SK-N-SH (cell line): ENCODE measurements at regions not wholly inside any gene's neighbourhood (a gene's known extent, or its start where the extent isn't known, plus 50 kb on each side); places are given as distances from the start of the nearest gene placed in this dataset.

ENCODE experiments used
- CTCF ChIA-PET: fragments of 300-600, 350-600 bp; formaldehyde crosslinking; extraction: SDS; loops from one replicate; lab custom pipeline; 2021; lab: Yijun Ruan, JAX
- POLR2A ChIA-PET: fragments of 350-600 bp; sonication (Branson Sonifier 250); formaldehyde crosslinking; extraction: SDS; loops from one replicate; lab custom pipeline; 2020; ENCODE audit warnings: antibody characterized with exemption, inconsistent platforms; lab: Yijun Ruan, JAX
- DNase-seq: peaks from one replicate; pipeline ENCODE4 v3.0.0; 2012
- H2AFZ ChIP-seq: fragments of 200-600 bp; sonication (generic); 2 replicates; pipeline ENCODE4 v1.8.1; 2016; ENCODE audit warnings: antibody characterized with exemption, mild to moderate bottlenecking, low read depth
- H3F3A ChIP-seq: fragments of 200-600 bp; sonication (generic); replicated peaks from 2 replicates; pipeline ENCODE3; 2016; ENCODE audit warnings: antibody characterized with exemption, mild to moderate bottlenecking; ENCODE audit not compliant: insufficient read depth
- H3K27ac ChIP-seq, 2 experiments: fragments of 200-500 bp in 1 of 2; fragments of 200-600 bp in 1 of 2; sonication (Bioruptor generic) in 1 of 2; sonication (generic), shearing (Covaris generic) in 1 of 2; 2 replicates each; pipeline versions ENCODE4 v1.5.1 to v1.6.1; 2014 to 2016; ENCODE audit warnings: low read depth in 2 of 2, inconsistent platforms in 1 of 2, low read length in 1 of 2, mild to moderate bottlenecking in 1 of 2, mixed read lengths in 1 of 2
- H3K27me3 ChIP-seq: fragments of 200-600 bp; sonication (generic), shearing (Covaris generic); 2 replicates; pipeline ENCODE4 v1.6.1; 2016; ENCODE audit warnings: mixed run types; ENCODE audit not compliant: insufficient read depth
- H3K36me3 ChIP-seq, 2 experiments: fragments of 200-500 bp in 1 of 2; fragments of 200-600 bp in 1 of 2; sonication (Bioruptor generic) in 1 of 2; sonication (generic) in 1 of 2; replicated peaks in 1 of 2; 2 replicates each; pipeline versions ENCODE3 to v1.5.1; 2014 to 2016; ENCODE audit warnings: low read length in 1 of 2, mild to moderate bottlenecking in 1 of 2; ENCODE audit not compliant: insufficient read depth in 2 of 2, control insufficient read depth in 1 of 2
- H3K4me1 ChIP-seq, 2 experiments: fragments of 200-500 bp in 1 of 2; fragments of 200-600 bp in 1 of 2; sonication (Bioruptor generic) in 1 of 2; sonication (generic), shearing (Covaris generic) in 1 of 2; 2 replicates each; pipeline versions ENCODE4 v1.5.1 to v1.6.1; 2014 to 2016; ENCODE audit warnings: low read depth in 1 of 2, low read length in 1 of 2, mixed run types in 1 of 2; ENCODE audit not compliant: insufficient read depth in 2 of 2, control insufficient read depth in 1 of 2
- H3K4me2 ChIP-seq: fragments of 200-600 bp; sonication (generic), shearing (Covaris generic); 2 replicates; pipeline ENCODE4 v1.6.1; 2017; ENCODE audit warnings: mixed run types
- H3K4me3 ChIP-seq, 2 experiments: fragments of 200-500 bp in 1 of 2; fragments of 200-600 bp in 1 of 2; sonication (Bioruptor generic) in 1 of 2; sonication (generic), shearing (Covaris generic) in 1 of 2; 2 replicates each; pipeline versions ENCODE4 v1.5.1 to v1.8.1; 2014 to 2016; ENCODE audit warnings: low read depth in 2 of 2, inconsistent platforms in 1 of 2, low read length in 1 of 2, mild to moderate bottlenecking in 1 of 2, mixed read lengths in 1 of 2, moderate library complexity in 1 of 2
- H3K79me2 ChIP-seq: fragments of 200-600 bp; sonication (generic); 2 replicates; pipeline ENCODE4 v1.8.1; 2017; ENCODE audit warnings: mild to moderate bottlenecking; ENCODE audit not compliant: insufficient read depth
- H3K9ac ChIP-seq: fragments of 200-600 bp; sonication (generic); 2 replicates; pipeline ENCODE4 v1.6.1; 2017; ENCODE audit warnings: mixed run types
- H3K9me2 ChIP-seq: fragments of 200-600 bp; sonication (generic); 2 replicates; pipeline ENCODE4 v1.6.1; 2017; ENCODE audit warnings: mixed run types
- H3K9me3 ChIP-seq: fragments of 200-600 bp; sonication (generic); 2 replicates; pipeline ENCODE4 v1.6.1; 2017; ENCODE audit warnings: mixed run types, mild to moderate bottlenecking, moderate library complexity
- H4K20me1 ChIP-seq: fragments of 200-600 bp; sonication (generic); 2 replicates; pipeline ENCODE4 v1.6.1; 2017; ENCODE audit warnings: mild to moderate bottlenecking, mixed run types; ENCODE audit not compliant: insufficient read depth
- CHD2 ChIP-seq: fragments of 150-350 bp; IDR thresholded peaks from 2 replicates; pipeline ENCODE4 v1.6.1; 2018; ENCODE audit warnings: low read length; ENCODE audit not compliant: partially characterized antibody
- EP300 ChIP-seq, 2 experiments: IDR thresholded peaks; 2 replicates each; pipeline versions ENCODE4 v1.4.0 to v1.6.1; 2012; ENCODE audit warnings: borderline replicate concordance in 1 of 2, low read depth in 1 of 2, low read length in 1 of 2
- FOXJ3 ChIP-seq: sonication (generic); formaldehyde crosslinking; IDR thresholded peaks from 2 replicates; pipeline ENCODE4 v1.5.1; 2020; ENCODE audit warnings: mild to moderate bottlenecking, missing genetic modification reagents
- JUND ChIP-seq: IDR thresholded peaks from 2 replicates; pipeline ENCODE4 v1.4.0; 2012
- MEF2A ChIP-seq: IDR thresholded peaks from 2 replicates; pipeline ENCODE4 v1.4.0; 2012; ENCODE audit warnings: low read depth, borderline replicate concordance
- MXI1 ChIP-seq: IDR thresholded peaks from 2 replicates; pipeline ENCODE4 v1.6.1; 2012; ENCODE audit warnings: mild to moderate bottlenecking, low read depth, low read length, improper control_type of control experiment
- NFIC ChIP-seq: IDR thresholded peaks from 2 replicates; pipeline ENCODE4 v1.4.0; 2012; ENCODE audit warnings: borderline replicate concordance
- POLR2AphosphoS5 ChIP-seq: IDR thresholded peaks from 2 replicates; pipeline ENCODE4 v1.6.1; 2012; ENCODE audit warnings: low read depth, low read length
- SIN3A ChIP-seq: IDR thresholded peaks from 2 replicates; pipeline ENCODE4 v1.6.1; 2012; ENCODE audit warnings: low read depth, mild to moderate bottlenecking, low read length, moderate library complexity, borderline replicate concordance
- TAF1 ChIP-seq: IDR thresholded peaks from 2 replicates; pipeline ENCODE4 v1.6.1; 2012; ENCODE audit warnings: low read depth, mild to moderate bottlenecking, low read length, moderate library complexity, borderline replicate concordance
- TEAD4 ChIP-seq: IDR thresholded peaks from 2 replicates; pipeline ENCODE4 v1.4.0; 2012; ENCODE audit warnings: mild to moderate bottlenecking, borderline replicate concordance; ENCODE audit not compliant: insufficient read depth
- TF ChIP-seq, protein P1 (sequence below): fragments of 150-350 bp; IDR thresholded peaks from 2 replicates; pipeline ENCODE4 v1.6.1; 2016; ENCODE audit warnings: mild to moderate bottlenecking, low read depth, low read length
- TF ChIP-seq, protein P2 (sequence below): IDR thresholded peaks from 2 replicates; pipeline ENCODE4 v1.4.0; 2012; ENCODE audit warnings: low read depth
- TF ChIP-seq, protein P3 (sequence below): IDR thresholded peaks from 2 replicates; pipeline ENCODE4 v1.4.0; 2012; ENCODE audit warnings: low read depth, borderline replicate concordance
- TF ChIP-seq, protein P4 (sequence below): fragments of 200-600 bp; sonication (generic); IDR thresholded peaks from 2 replicates; pipeline ENCODE4 v1.6.1; 2017; ENCODE audit warnings: antibody characterized with exemption, mild to moderate bottlenecking, moderate library complexity
- TF ChIP-seq, protein P5 (sequence below): IDR thresholded peaks from 2 replicates; pipeline ENCODE4 v1.4.0; 2012; ENCODE audit warnings: low read depth, borderline replicate concordance

DNA sequence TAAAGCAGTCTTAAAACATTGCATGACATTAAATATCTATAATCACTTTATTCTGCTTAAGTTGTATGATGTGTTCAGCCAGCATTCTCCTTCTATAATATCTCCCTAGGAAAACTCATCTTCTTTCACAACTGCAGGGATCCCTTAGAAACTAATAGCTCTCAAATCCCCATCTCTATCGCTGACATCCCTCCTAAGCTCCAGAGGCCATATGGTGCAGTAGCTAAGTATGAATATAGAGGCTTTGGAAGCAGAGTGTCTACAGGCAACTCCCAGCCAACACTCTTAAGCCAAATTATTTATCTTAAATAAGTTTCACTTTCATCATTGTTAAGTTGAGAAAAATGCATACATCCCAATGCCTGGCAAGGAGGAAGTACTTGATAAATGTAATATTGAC lies 349.5 kb upstream of the MIR17HG start (continued):
- TF ChIP-seq EP300 (IDR thresholded peaks at IDR 0.05; ENCODE audit: borderline replicate concordance in 1 of 2, low read depth in 1 of 2, low read length in 1 of 2) (no peak), MXI1 (no peak), FOXJ3 (no peak), TEAD4 (no peak)
- TF ChIP-seq, protein P1, sequence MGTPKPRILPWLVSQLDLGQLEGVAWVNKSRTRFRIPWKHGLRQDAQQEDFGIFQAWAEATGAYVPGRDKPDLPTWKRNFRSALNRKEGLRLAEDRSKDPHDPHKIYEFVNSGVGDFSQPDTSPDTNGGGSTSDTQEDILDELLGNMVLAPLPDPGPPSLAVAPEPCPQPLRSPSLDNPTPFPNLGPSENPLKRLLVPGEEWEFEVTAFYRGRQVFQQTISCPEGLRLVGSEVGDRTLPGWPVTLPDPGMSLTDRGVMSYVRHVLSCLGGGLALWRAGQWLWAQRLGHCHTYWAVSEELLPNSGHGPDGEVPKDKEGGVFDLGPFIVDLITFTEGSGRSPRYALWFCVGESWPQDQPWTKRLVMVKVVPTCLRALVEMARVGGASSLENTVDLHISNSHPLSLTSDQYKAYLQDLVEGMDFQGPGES, result no peak
- TF ChIP-seq, all 33 proteins: peak for 0

DNA sequence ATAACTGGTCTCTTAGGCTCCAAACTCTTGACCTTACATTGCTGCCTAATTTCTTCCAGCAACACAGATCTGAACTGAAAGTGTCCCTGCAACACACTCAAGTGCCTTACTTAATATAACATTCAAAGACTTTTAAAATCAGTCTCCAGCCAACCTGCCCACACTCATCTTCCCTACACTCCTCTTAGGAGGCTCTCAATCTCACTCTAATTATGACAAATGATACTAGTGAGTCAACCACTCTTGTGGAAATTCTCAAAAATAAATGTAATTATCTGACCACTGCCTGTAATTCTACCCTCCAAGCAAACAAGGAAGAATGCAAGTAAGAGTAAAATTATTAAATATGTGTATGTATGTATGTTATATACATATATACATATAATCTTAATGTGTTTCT lies 348.1 kb upstream of the MIR17HG start:
- Histone ChIP-seq H3K9me2 (no peaks in the 10 kb centered on the region), H3K27me3 (no peaks in the 10 kb centered on the region), H3F3A (no peaks in the 10 kb centered on the region), H3K4me3 (no peak overlapping the region), H3K36me3 (no peaks in the 10 kb centered on the region), H3K9ac (no peak overlapping the region), H3K27ac (no peak overlapping the region), H3K4me2 (no peak overlapping the region), H3K79me2 (no peaks in the 10 kb centered on the region), H3K4me1 (no peaks in the 10 kb centered on the region), H4K20me1 (no peaks in the 10 kb centered on the region), H2AFZ (no peak overlapping the region), H3K9me3 (no peaks in the 10 kb centered on the region)
- TF ChIP-seq, protein P2, sequence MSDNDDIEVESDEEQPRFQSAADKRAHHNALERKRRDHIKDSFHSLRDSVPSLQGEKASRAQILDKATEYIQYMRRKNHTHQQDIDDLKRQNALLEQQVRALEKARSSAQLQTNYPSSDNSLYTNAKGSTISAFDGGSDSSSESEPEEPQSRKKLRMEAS, result no peak
- TF ChIP-seq, protein P3, sequence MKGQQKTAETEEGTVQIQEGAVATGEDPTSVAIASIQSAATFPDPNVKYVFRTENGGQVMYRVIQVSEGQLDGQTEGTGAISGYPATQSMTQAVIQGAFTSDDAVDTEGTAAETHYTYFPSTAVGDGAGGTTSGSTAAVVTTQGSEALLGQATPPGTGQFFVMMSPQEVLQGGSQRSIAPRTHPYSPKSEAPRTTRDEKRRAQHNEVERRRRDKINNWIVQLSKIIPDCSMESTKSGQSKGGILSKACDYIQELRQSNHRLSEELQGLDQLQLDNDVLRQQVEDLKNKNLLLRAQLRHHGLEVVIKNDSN, result no peak
- TF ChIP-seq NFIC (no peak), POLR2AphosphoS5 (no peak), SIN3A (no peak), TEAD4 (no peak), CHD2 (no peak), JUND (no peak), MEF2A (no peak), TAF1 (no peak)
- TF ChIP-seq, protein P4, sequence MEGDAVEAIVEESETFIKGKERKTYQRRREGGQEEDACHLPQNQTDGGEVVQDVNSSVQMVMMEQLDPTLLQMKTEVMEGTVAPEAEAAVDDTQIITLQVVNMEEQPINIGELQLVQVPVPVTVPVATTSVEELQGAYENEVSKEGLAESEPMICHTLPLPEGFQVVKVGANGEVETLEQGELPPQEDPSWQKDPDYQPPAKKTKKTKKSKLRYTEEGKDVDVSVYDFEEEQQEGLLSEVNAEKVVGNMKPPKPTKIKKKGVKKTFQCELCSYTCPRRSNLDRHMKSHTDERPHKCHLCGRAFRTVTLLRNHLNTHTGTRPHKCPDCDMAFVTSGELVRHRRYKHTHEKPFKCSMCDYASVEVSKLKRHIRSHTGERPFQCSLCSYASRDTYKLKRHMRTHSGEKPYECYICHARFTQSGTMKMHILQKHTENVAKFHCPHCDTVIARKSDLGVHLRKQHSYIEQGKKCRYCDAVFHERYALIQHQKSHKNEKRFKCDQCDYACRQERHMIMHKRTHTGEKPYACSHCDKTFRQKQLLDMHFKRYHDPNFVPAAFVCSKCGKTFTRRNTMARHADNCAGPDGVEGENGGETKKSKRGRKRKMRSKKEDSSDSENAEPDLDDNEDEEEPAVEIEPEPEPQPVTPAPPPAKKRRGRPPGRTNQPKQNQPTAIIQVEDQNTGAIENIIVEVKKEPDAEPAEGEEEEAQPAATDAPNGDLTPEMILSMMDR, result no peak
- TF ChIP-seq, protein P5, sequence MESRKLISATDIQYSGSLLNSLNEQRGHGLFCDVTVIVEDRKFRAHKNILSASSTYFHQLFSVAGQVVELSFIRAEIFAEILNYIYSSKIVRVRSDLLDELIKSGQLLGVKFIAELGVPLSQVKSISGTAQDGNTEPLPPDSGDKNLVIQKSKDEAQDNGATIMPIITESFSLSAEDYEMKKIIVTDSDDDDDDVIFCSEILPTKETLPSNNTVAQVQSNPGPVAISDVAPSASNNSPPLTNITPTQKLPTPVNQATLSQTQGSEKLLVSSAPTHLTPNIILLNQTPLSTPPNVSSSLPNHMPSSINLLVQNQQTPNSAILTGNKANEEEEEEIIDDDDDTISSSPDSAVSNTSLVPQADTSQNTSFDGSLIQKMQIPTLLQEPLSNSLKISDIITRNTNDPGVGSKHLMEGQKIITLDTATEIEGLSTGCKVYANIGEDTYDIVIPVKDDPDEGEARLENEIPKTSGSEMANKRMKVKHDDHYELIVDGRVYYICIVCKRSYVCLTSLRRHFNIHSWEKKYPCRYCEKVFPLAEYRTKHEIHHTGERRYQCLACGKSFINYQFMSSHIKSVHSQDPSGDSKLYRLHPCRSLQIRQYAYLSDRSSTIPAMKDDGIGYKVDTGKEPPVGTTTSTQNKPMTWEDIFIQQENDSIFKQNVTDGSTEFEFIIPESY, result no peak
- CTCF ChIA-PET, result no interaction called here
- DNase-seq, result no peak
- POLR2A ChIA-PET, result no interaction called here
